ENCODE measurements at regions not wholly inside any gene's neighbourhood (a gene's known extent, or its start where the extent isn't known, plus 50 kb on each side); places are given as distances from the start of the nearest gene placed in this dataset.

- TF ChIP-seq, protein P1, sequence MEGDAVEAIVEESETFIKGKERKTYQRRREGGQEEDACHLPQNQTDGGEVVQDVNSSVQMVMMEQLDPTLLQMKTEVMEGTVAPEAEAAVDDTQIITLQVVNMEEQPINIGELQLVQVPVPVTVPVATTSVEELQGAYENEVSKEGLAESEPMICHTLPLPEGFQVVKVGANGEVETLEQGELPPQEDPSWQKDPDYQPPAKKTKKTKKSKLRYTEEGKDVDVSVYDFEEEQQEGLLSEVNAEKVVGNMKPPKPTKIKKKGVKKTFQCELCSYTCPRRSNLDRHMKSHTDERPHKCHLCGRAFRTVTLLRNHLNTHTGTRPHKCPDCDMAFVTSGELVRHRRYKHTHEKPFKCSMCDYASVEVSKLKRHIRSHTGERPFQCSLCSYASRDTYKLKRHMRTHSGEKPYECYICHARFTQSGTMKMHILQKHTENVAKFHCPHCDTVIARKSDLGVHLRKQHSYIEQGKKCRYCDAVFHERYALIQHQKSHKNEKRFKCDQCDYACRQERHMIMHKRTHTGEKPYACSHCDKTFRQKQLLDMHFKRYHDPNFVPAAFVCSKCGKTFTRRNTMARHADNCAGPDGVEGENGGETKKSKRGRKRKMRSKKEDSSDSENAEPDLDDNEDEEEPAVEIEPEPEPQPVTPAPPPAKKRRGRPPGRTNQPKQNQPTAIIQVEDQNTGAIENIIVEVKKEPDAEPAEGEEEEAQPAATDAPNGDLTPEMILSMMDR (IDR thresholded peaks at IDR 0.05; ENCODE audit: unreplicated experiment in 3 of 3) = peak; percentile 56 to 71 (median 66)
Measured at GRCh38 chr12:65602610-65603295, 221.5 kb upstream of the HMGA2 start.

DNA sequence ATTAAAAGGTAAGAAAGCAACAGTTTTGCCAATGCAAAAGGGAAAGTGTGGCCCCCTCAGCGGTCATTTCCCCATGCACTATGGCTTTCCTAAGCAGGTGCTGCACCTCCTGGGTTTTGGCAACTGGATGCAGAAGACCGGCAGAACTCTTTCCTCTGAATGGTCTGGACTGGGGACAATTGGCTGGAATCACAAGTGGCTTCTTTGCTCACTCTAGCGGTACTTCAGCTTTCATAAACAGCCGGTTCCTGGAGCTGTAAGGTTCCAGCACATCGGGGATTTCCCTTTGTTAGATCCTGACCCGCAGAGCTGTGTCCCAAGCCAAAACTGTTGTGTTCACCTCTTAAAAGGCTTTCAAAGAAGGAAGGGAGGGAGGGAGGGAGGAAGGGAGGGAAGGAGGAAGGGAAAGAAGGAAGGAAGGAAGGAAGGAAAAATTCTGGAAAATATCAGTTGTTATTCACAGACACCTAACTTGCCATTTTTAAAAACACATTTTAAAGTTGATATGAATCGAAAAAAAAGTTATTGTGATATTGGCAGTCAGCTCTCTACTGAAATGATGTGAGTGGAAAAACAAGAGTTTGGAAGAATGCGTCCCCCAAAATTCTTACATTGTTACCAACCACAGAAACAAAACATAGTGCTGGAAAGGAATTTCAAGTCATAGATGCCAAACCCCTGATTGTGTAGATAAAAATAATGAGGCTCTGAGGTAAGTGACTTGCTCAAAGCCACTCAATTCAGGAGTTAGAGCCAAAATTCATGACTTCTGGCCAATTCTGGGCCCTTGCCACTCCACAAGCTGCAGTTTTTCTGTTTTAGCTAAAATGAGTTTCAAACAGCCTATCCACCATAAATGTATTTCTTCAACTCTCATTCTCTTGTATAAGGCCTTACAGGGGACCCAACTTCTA, 220.6 kb upstream of the HMGA2 start:
- Mint-ChIP-seq H3K4me3 (peak overlapping the region in 2 of 3 experiments; percentile 17 to 43), H3K9me3 (peaks cover 8% of the 10 kb centered on the region), H3K36me3 (ENCODE audit: low read depth) (peaks cover 3% of the 10 kb centered on the region), H3K27me3 (ENCODE audit: low read depth) (no peaks in the 10 kb centered on the region), H3K27ac (peak overlapping the region; percentile 61 to 84 (median 76)), H3K4me1 (peaks cover 56% of the 10 kb centered on the region)
- TF ChIP-seq, protein P1 (IDR thresholded peaks at IDR 0.05; ENCODE audit: unreplicated experiment in 3 of 3) = no peak

More at GRCh38 chr12:65602610-65603295, 221.5 kb upstream of the HMGA2 start:
- Mint-ChIP-seq H3K4me1 (peaks cover 54% of the 10 kb centered on the region), H3K9me3 (peaks cover 6% of the 10 kb centered on the region), H3K4me3 (peak overlapping the region; percentile 10 to 50 (median 16)), H3K27ac (peak overlapping the region; percentile 61 to 84 (median 76)), H3K36me3 (ENCODE audit: low read depth) (peaks cover 2% of the 10 kb centered on the region), H3K27me3 (ENCODE audit: low read depth) (no peaks in the 10 kb centered on the region)

- Mint-ChIP-seq H3K27ac (peak overlapping the region; percentile 17 to 67 (median 34)), H3K9me3 (peaks cover 9% of the 10 kb centered on the region), H3K27me3 (ENCODE audit: low read depth) (peaks cover 2% of the 10 kb centered on the region), H3K4me1 (peaks cover 56% of the 10 kb centered on the region), H3K4me3 (no peak overlapping the region), H3K36me3 (ENCODE audit: low read depth) (peaks cover 3% of the 10 kb centered on the region)
- TF ChIP-seq, protein P1 (IDR thresholded peaks at IDR 0.05; ENCODE audit: unreplicated experiment in 3 of 3) = no peak
Measured at GRCh38 chr12:65605019-65605418, 219.3 kb upstream of the HMGA2 start.

GRCh38 chr12:65606008-65606766, 218.1 kb upstream of the HMGA2 start:
- peaks cover 9% of the 10 kb centered on the region for H3K9me3 Mint-ChIP-seq
- H3K4me3 Mint-ChIP-seq = no peak overlapping the region
- peaks cover 50% of the 10 kb centered on the region for H3K4me1 Mint-ChIP-seq
- TF ChIP-seq, protein P1 (IDR thresholded peaks at IDR 0.05; ENCODE audit: unreplicated experiment in 3 of 3) = no peak
- H3K27me3 Mint-ChIP-seq (ENCODE audit: low read depth) = peaks cover 4% of the 10 kb centered on the region
- H3K36me3 Mint-ChIP-seq (ENCODE audit: low read depth) = peaks cover 3% of the 10 kb centered on the region
- H3K27ac Mint-ChIP-seq = peak overlapping the region in 2 of 3 experiments; percentile 0 to 86

GRCh38 chr12:65607401-65607841, 216.9 kb upstream of the HMGA2 start:
- no peak overlapping the region for H3K4me3 Mint-ChIP-seq
- H3K9me3 Mint-ChIP-seq = peaks cover 9% of the 10 kb centered on the region

More at GRCh38 chr12:65607401-65607841, 216.9 kb upstream of the HMGA2 start:
- H3K36me3 Mint-ChIP-seq (ENCODE audit: low read depth) = peaks cover 3% of the 10 kb centered on the region
- TF ChIP-seq, protein P1 (IDR thresholded peaks at IDR 0.05; ENCODE audit: unreplicated experiment in 3 of 3) = no peak
- peak overlapping the region; percentile 82 to 86 (median 86) for H3K27ac Mint-ChIP-seq
- peaks cover 43% of the 10 kb centered on the region for H3K4me1 Mint-ChIP-seq
- H3K27me3 Mint-ChIP-seq (ENCODE audit: low read depth) = peaks cover 4% of the 10 kb centered on the region

All from nephron (organoid).